GM10248 (cell line): ENCODE measurements at regions not wholly inside any gene's neighbourhood (a gene's known extent, or its start where the extent isn't known, plus 50 kb on each side); places are given as distances from the start of the nearest gene placed in this dataset.

ENCODE experiments used
- CTCF ChIA-PET: fragments of 300-600 bp; sonication (Branson Sonifier 250); formaldehyde crosslinking; extraction: SDS; loops from one replicate; lab custom pipeline; 2021; ENCODE audit warnings: antibody characterized with exemption; lab: Yijun Ruan, JAX
- POLR2A ChIA-PET: fragments of 350-650 bp; sonication (Branson Sonifier 250); formaldehyde crosslinking; extraction: SDS; loops from one replicate; lab custom pipeline; 2020; ENCODE audit warnings: antibody characterized with exemption; lab: Yijun Ruan, JAX
- DNase-seq: peaks from one replicate; pipeline ENCODE4 v3.0.0; 2012; ENCODE audit errors: extremely low spot score
- CTCF ChIP-seq: IDR thresholded peaks from 2 replicates; pipeline ENCODE4 v1.5.1; 2012; ENCODE audit warnings: mild to moderate bottlenecking, low read depth; ENCODE audit errors: extremely low read depth, missing control alignments, control extremely low read depth

DNA sequence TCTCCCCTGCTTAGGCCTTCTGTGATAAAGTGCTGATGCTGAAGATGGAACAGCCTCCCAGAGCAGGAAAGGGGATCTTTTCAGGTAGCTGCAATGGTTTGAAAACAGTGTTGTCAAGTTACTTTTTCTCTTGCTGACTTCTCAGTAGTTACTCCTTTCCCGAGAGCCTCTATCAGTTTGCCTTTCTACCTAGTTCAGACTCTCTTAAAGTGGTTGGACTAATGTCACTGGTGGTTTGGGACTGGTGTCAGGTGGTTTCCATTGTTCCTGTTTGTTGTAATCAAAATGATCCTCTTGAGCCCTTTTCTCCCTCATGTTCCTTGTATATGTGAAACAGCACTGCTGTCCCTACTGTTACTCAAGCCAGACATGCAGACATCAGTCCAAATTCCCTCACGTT, 91.4 kb downstream of the FAM217A start:
- ChIA-PET CTCF (interaction anchor here (2.4 to 3.4 kb wide), 2 partner anchors 13 to 239 kb away, joined by 10 to 12 read pairs; no protein-coding TSS in a partner anchor), POLR2A (no interaction called here)
- no peak for DNase-seq
- TF ChIP-seq CTCF = no peak

DNA sequence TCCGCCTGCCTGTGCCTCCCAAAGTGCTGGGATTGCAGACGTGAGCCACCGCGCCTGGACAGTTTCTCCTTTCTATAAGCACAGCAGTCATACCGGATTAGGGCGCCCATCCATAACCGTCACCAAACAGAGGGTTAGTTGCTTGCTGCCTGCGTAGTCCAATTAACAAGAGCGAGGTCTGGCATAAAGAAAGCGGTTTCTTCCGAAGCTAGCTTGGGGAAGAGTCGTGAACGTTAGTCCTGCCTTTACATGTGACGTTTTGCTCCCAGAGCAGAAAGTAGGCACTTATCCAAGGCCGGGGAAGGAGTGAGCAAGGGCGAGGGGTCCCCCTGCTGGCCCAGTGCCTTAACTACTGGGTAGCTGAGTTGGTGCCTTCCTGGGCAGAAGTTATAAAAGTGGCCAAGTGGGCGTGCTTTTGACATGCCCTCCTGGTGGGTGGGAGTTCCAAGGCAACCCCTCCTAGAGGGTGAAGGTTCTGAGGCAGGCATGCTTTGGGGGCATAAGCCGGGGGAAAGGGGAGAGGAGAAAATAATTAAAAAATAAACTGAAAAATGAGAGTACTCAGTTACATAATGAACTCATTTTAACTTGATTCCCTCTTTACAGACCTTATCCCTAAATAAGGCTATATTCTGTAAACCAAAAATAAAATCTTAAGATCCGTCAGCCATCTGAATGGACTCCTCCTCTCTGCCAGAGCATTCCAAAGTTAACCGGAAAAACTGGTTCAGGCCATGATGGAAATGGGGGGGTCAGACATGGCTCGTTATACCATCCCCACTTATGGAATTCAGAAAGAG, 88.0 kb downstream of the FAM217A start:
- POLR2A ChIA-PET = interaction anchor here (0.6 kb wide), 1 partner anchor 1625 kb away, joined by 10 read pairs; no protein-coding TSS in a partner anchor

GRCh38 chr6:3991941-3992340, 87.0 kb downstream of the FAM217A start:
- POLR2A ChIA-PET = no interaction called here
- no peak for DNase-seq
- no peak for TF ChIP-seq CTCF
- CTCF ChIA-PET = interaction anchor here (0.8 to 1.7 kb wide), 3 partner anchors 11 to 143 kb away, joined by 3 to 6 read pairs (median 3); partner anchors contain the start of gene FAM50B

More for the DNA sequence above, 88.0 kb downstream of the FAM217A start:
- peak; percentile 73 for DNase-seq
- CTCF ChIA-PET = interaction anchor here (0.8 to 2.4 kb wide), 15 partner anchors 10 to 255 kb away, joined by 3 to 13 read pairs (median 4); no protein-coding TSS in a partner anchor
- TF ChIP-seq CTCF = peak; percentile 88

DNA sequence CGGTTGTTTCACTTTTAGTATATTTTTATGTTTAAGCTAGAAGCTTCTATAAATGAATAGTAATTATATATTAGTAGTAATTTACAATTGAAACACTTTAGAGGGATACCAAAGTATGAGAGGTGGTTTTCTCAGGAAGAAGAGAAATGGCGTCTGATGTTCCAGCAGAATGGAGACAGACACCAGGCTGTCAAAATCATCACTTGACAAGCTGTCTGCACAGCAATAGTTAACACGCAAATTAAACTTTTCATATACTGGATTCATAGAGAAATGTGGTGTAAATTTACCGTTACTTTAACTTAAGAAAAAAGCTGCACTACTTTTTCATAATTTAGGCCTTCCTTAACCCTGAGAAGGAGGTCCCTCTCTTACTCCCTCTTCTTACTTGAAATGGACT, 82.6 kb downstream of the FAM217A start:
- ChIA-PET CTCF (interaction anchor here (0.8 to 4.2 kb wide), 3 partner anchors 11 to 148 kb away, joined by 4 to 21 read pairs (median 5); partner anchors contain the start of gene FAM50B), POLR2A (no interaction called here)
- TF ChIP-seq CTCF = no peak
- no peak for DNase-seq

DNA sequence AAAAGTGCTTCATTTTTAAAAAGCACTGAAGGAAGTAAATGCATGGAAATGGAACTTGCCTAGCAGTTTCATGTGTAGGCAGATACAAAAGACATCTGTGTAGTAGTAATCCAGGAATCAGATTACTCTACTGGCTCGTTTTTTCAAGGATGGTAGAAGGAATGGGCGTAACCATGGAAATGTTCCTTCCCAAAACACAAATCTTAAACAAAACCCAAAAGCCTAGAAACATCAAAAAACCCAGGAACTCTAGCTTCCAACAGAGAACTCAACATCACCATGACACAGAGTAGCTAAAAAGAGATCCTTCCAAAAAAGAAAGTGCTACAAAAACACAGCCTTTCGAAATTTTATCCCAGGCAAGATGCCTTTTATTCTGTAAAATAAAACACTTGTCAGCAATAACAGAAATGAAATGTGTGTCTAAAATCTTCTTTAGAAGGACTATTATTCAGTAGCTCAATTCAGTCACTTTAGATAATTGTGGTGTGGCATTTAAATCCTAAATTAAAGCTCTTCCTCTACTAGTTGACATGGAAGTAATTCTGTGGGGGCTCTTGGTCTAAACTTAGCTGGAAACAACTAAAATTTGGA, 81.7 kb downstream of the FAM217A start:
- ChIA-PET POLR2A (no interaction called here), CTCF (interaction anchor here (1.0 to 4.2 kb wide), 6 partner anchors 10 to 256 kb away, joined by 4 to 21 read pairs (median 6); partner anchors contain the start of gene FAM50B)
- DNase-seq = no peak
- TF ChIP-seq CTCF = no peak
